Small intestine (tissue), 7 donors: ENCODE measurements at regions not wholly inside any gene's neighbourhood (a gene's known extent, or its start where the extent isn't known, plus 50 kb on each side); places are given as distances from the start of the nearest gene placed in this dataset.

Experiments
- DNase-seq, 2 donors: peaks; one replicate each; pipeline versions ENCODE4 v3.0.0 to v3.0.0-alpha.2; 2013
- FAIRE-seq: peaks from 2 replicates; lab custom pipeline; 2012; peaks lifted over from hg19 to GRCh38; lab: Jason Lieb, UNC
- H3K27ac ChIP-seq, 3 donors: one replicate each; pipeline ENCODE4 v1.5.1; 2013; ENCODE audit warnings: low read length in 2 of 3, mild to moderate bottlenecking in 2 of 3, control low read depth in 1 of 3, inconsistent platforms in 1 of 3, low read depth in 1 of 3, moderate library complexity in 1 of 3
- H3K27me3 ChIP-seq, 3 donors: one replicate each; pipeline ENCODE4 v1.6.1; 2013; ENCODE audit warnings: low read length in 3 of 3, inconsistent platforms in 1 of 3; ENCODE audit not compliant: control insufficient read depth in 3 of 3, insufficient read depth in 3 of 3
- H3K36me3 ChIP-seq, 3 donors: one replicate each; pipeline ENCODE4 v1.6.1; 2013; ENCODE audit warnings: low read length in 3 of 3, inconsistent platforms in 1 of 3, low read depth in 1 of 3, mild to moderate bottlenecking in 1 of 3, moderate library complexity in 1 of 3; ENCODE audit not compliant: control insufficient read depth in 3 of 3, insufficient read depth in 2 of 3
- H3K4me1 ChIP-seq, 3 donors: one replicate each; pipeline ENCODE4 v1.6.1; 2013; ENCODE audit warnings: low read length in 2 of 3, inconsistent platforms in 1 of 3, low read depth in 1 of 3, mild to moderate bottlenecking in 1 of 3, moderate library complexity in 1 of 3; ENCODE audit not compliant: control insufficient read depth in 3 of 3, insufficient read depth in 2 of 3
- H3K4me3 ChIP-seq, 3 donors: one replicate each; pipeline ENCODE4 v1.5.1; 2013; ENCODE audit warnings: low read length in 3 of 3, control low read depth in 1 of 3, inconsistent platforms in 1 of 3, low read depth in 1 of 3, mild to moderate bottlenecking in 1 of 3, moderate library complexity in 1 of 3
- H3K9me3 ChIP-seq, 2 donors: one replicate each; pipeline ENCODE4 v1.6.1; 2013; ENCODE audit warnings: low read depth in 1 of 2, low read length in 1 of 2; ENCODE audit not compliant: control insufficient read depth in 2 of 2, insufficient read depth in 1 of 2
- WGBS, 3 donors: extraction: QIAGEN DNeasy Blood & Tissue Kit; methylation state at CpG; one replicate each; pipeline ENCODE4 v1.1.7; 2013; 5-methylcytosine and 5-hydroxymethylcytosine counted together
- donor health status: healthy with polysubstance abuse.
- donor health status: control.
- donor health status: control.
- donor health status: Bipolar disorder and iron deficiency.
- donor health status: healthy.

DNA sequence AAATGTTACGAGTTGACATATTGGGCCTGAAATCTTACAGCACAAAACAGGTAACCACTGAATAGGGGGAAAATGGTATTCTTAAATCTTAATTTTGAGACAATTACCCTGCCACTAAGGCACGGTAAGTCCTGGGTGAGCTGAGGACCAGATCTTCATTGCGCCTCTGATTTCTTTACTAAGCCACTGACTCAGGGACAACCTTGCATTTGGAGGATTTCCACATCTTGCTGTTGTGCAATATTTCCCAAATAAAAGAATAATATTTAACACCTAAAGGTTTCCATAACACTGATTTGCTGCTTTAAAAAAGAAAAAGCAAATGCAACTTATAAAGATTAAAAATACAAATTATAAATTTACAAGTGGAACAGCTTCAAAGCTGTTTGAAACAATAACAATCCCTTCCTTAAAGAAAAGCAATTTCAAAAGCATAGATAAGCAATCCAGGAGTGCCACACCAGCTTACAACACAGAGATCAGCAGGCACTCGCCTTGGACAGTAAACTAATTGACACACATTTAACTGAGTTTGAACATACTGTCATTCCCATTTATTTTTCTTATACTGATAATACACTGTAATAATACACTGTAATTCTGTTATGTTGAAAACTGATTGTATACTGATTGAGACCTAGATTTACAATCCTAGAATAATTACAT lies 79.6 kb upstream of the DOCK9 start:
- Histone ChIP-seq H3K36me3 (no peaks in the 10 kb centered on the region), H3K9me3 (no peaks in the 10 kb centered on the region), H3K4me3 (no peak overlapping the region), H3K27ac (no peak overlapping the region), H3K4me1 (peaks cover 0 to 8% (median 7%) of the 10 kb centered on the region in 3 donors), H3K27me3 (no peaks in the 10 kb centered on the region)
- 70 to 81% (median 75%) methylated on average over 4 of the region's 4 CpGs for WGBS, 3 donors
- FAIRE-seq (no peak), DNase-seq (peak; percentile 24 to 35)

DNA sequence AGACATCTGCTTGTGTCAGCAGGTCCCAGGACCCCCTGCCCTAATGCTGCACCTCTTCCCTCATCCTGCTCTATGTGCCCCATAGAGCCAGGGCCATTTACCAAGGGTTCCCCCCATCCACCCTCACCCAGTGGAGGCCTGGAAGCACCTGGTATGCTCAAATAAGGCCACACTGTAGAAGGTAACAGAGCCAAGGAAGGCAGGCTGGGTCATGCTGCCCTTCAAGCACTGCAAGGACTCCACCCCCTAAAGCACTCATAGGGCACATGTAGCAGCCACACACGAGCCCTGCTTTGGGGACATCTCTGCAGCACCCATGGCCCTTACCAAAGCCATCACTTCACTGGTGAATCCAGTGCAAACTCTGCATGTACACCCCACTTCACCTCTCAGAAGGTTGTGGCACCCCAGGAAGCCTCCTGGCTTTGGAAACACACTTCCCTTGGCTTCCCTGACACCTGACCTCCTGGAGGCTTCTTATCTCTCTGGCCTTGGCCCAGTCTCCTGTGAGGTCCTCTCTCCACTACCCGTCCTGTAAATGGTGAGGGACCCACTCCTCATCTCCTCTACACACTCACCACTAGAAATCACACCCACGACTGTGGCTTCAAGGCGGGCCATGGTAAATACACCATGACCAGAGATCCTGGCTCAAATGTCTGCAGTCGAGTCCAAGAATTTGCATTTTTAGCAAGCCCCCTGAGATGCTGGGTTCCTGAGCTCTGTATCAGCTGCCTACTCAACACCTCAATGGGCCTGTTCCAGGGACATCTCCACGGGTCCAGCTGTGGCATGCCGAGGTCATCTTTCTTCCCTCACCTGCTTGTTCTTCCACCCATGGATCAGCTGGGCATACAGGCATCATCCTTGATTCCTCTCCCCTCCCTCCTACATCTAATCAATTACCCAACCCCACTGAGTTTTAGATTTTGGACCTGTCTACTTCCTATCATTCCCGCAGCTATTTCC lies 80.9 kb upstream of the DOCK9 start:
- FAIRE-seq (no peak), DNase-seq (no peak)
- Histone ChIP-seq H3K27ac (no peak overlapping the region), H3K4me1 (peaks cover 0 to 8% (median 7%) of the 10 kb centered on the region in 3 donors), H3K36me3 (no peaks in the 10 kb centered on the region), H3K4me3 (no peak overlapping the region), H3K27me3 (no peaks in the 10 kb centered on the region), H3K9me3 (no peaks in the 10 kb centered on the region)
- WGBS, 3 donors = 83 to 89% (median 87%) methylated on average over 8 of the region's 8 CpGs

DNA sequence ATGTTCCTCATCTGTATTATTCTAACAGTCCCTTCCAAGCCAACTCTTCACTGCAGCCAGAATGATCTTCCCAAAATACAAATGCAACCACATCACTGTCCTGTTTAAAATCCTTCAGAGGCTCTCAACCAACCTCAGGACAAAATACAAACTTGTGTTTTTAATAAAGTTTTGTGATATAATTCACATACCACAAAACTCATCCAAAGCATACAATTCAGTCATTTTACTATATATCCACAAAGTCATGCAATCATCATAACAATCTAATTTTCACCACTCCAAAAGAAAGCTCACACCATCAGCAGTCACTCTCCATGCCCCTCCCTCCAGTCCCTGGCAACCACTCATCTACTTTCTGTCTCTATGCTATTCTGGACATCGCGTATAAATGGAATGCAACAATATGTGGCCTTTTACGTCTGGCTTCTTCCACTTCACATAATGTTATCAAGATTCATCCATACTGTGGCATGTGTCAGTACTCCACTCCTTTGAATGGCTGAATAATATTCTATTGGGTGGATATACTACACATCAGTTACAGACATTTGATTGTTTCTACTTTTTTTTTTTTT lies 81.7 kb upstream of the DOCK9 start:
- no peak overlapping the region for H3K27ac ChIP-seq

DNA sequence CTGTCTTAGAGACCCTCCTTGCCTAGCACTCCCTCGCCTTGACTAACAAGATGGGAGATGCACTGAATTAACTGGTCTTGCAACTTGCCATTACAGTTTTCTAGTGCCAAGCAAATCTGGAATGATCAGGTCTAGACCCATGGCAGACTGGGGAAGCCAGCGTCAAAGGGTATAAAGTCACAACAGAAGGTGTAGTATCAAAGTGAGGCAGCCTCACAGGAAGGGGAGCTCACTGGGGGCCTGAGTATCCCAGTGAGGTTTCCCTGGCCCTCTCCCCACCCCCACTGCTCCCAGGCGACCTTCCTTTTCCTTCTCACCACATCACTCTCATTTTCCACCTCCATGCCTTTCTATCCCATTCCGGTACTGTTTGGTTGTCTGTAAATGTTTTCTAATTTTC lies 83.5 kb upstream of the DOCK9 start:
- no peak for DNase-seq
- FAIRE-seq = no peak
- H3K36me3 ChIP-seq = no peaks in the 10 kb centered on the region
- WGBS, 3 donors = 82 to 98% (median 89%) methylated on average over 4 of the region's 4 CpGs
- no peak overlapping the region for H3K27ac ChIP-seq
- no peaks in the 10 kb centered on the region for H3K9me3 ChIP-seq
- H3K4me1 ChIP-seq = peaks cover 0 to 10% (median 9%) of the 10 kb centered on the region in 3 donors
- H3K4me3 ChIP-seq = no peak overlapping the region
- H3K27me3 ChIP-seq = no peaks in the 10 kb centered on the region

More for the DNA sequence above, 81.7 kb upstream of the DOCK9 start:
- no peaks in the 10 kb centered on the region for H3K9me3 ChIP-seq
- DNase-seq (no peak), FAIRE-seq (no peak)
- no peaks in the 10 kb centered on the region for H3K36me3 ChIP-seq
- H3K4me1 ChIP-seq = peaks cover 0 to 9% (median 7%) of the 10 kb centered on the region in 3 donors
- H3K4me3 ChIP-seq = no peak overlapping the region
- no peaks in the 10 kb centered on the region for H3K27me3 ChIP-seq
- 84 to 94% (median 91%) methylated on average over 3 of the region's 3 CpGs for WGBS, 3 donors

DNA sequence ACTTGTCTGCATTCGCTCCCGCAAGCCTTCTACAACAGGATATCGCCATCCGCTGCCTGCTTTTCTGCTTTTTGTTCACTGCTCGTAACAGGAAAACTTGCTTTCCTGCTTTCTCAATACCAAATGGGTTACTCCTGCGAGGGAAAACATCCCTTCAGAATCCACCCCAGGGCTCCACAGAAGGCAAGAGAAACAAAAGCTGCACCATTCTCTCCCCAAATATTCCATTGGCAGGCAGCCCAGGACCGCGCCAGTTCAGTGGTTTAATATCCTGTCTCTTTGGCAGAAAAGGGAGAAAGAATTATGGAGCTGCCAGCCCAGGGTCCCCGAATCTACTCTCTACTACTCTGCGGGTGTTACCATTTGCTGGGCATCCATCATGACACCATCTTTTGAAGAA lies 84.7 kb upstream of the DOCK9 start:
- DNase-seq = no peak
- no peak for FAIRE-seq
- no peaks in the 10 kb centered on the region for H3K27me3 ChIP-seq
- no peaks in the 10 kb centered on the region for H3K36me3 ChIP-seq
- H3K27ac ChIP-seq = peak overlapping the region in 2 of 3 donors; percentile 4 to 23
- H3K4me3 ChIP-seq = no peak overlapping the region
- peaks cover 0 to 6% (median 5%) of the 10 kb centered on the region in 3 donors for H3K4me1 ChIP-seq
- no peaks in the 10 kb centered on the region for H3K9me3 ChIP-seq
- WGBS, 3 donors = 55 to 90% (median 84%) methylated on average over 10 of the region's 10 CpGs

DNA sequence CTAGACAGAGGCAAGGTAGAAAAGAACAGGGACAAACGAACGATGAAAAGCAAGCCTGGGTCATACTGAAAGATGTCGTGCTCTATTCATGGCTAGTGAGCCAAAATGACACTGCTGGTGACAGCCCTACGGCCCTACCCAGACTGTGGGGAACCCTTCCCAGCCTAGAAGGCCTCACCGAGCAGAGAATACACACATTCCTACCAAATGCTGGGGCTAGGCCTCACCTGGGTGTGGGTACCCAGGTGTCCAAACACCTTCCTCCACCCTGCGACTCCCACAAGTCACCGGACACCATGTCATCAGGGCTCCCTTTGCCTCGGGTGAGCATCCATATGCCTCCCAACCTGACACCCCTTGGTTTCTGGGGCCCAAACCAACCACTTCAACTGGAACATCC lies 85.3 kb upstream of the DOCK9 start:
- no peaks in the 10 kb centered on the region for H3K27me3 ChIP-seq
- WGBS, 3 donors = 90 to 98% (median 97%) methylated on average over 8 of the region's 8 CpGs
- no peaks in the 10 kb centered on the region for H3K9me3 ChIP-seq
- H3K36me3 ChIP-seq = no peaks in the 10 kb centered on the region
- H3K27ac ChIP-seq = peak overlapping the region in 1 of 3 donors; percentile 4
- H3K4me1 ChIP-seq = peaks cover 0 to 6% (median 5%) of the 10 kb centered on the region in 3 donors
- no peak for DNase-seq
- no peak for FAIRE-seq
- H3K4me3 ChIP-seq = no peak overlapping the region

DNA sequence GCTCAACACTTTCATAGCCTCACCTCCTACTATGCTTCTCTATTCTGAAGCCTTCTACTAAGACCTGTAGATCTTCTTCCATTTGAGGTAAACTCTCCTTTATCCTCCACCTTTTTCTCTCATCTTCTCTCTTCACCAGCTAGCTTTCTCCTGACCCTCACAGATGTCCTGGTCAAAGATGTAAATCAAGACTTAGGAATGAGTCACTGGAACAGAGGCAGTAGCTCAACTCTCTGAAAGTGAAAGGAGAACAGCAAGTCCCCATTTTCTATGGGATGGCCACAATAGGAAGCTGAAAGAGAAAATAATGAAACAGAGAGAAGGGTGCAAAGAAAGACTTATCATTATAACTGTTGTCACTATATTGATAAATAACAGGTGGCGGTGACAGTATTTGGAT lies 86.1 kb upstream of the DOCK9 start:
- WGBS, 3 donors = 69 to 80% (median 72%) methylated on average over 1 of the region's 1 CpG
- no peaks in the 10 kb centered on the region for H3K36me3 ChIP-seq
- DNase-seq = no peak
- no peaks in the 10 kb centered on the region for H3K27me3 ChIP-seq
- no peak overlapping the region for H3K27ac ChIP-seq
- H3K4me1 ChIP-seq = peaks cover 0 to 6% (median 5%) of the 10 kb centered on the region in 3 donors
- no peaks in the 10 kb centered on the region for H3K9me3 ChIP-seq
- no peak for FAIRE-seq
- no peak overlapping the region for H3K4me3 ChIP-seq

DNA sequence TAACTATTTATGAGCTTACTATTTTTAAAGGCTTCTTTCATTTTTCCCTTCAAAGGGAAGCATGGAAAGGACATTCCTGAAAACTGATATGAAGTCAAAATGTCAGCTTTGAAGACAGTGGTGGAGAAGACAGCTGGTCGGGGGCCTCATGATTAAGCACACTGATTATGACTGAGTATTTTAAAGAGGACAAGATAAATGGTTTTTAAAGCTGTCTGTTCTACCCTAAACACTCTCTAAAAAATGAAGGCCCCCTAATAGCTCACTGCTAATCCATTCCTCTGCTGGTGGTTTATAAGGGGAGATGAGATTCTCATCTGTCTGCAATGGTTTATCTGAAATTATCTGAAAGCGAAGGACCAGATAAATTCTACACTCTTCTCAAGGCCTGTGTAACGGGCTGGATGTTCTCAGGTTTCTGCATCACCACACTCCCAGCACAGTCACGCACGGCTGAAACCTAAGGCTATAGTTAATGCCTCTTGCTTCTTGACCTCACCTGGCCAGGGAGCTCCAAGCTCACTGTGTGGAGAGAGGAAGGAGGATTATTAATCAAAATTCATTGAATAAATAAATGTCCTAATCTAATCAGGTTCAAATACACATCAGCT lies 86.9 kb upstream of the DOCK9 start:
- Histone ChIP-seq H3K36me3 (no peaks in the 10 kb centered on the region), H3K9me3 (no peaks in the 10 kb centered on the region), H3K27me3 (no peaks in the 10 kb centered on the region), H3K27ac (no peak overlapping the region), H3K4me3 (no peak overlapping the region), H3K4me1 (peaks cover 0 to 6% (median 5%) of the 10 kb centered on the region in 3 donors)
- WGBS, 3 donors = 92 to 96% (median 93%) methylated on average over 5 of the region's 5 CpGs
- DNase-seq (no peak), FAIRE-seq (no peak)
